Urinary bladder (tissue), 3 donors: ENCODE measurements at regions not wholly inside any gene's neighbourhood (a gene's known extent, or its start where the extent isn't known, plus 50 kb on each side); places are given as distances from the start of the nearest gene placed in this dataset.

Experiments used
- DNase-seq: peaks from one replicate; pipeline ENCODE4 v3.0.0-alpha.2; 2015; ENCODE audit errors: extremely low spot score
- H3K27ac ChIP-seq: one replicate; pipeline ENCODE4 v1.5.1; 2013; ENCODE audit warnings: low read depth, mild to moderate bottlenecking, moderate library complexity
- H3K36me3 ChIP-seq: one replicate; pipeline ENCODE4 v1.6.1; 2013; ENCODE audit warnings: mild to moderate bottlenecking, moderate library complexity; ENCODE audit not compliant: insufficient read depth
- H3K4me1 ChIP-seq: one replicate; pipeline ENCODE4 v1.6.1; 2013; ENCODE audit warnings: mild to moderate bottlenecking, moderate library complexity; ENCODE audit not compliant: insufficient read depth
- H3K4me3 ChIP-seq: one replicate; pipeline ENCODE4 v1.5.1; 2013; ENCODE audit warnings: low read depth, low read length
- WGBS: extraction: QIAGEN DNeasy Blood & Tissue Kit; methylation state at CpG from one replicate; pipeline ENCODE4 v1.1.7; 2013; 5-methylcytosine and 5-hydroxymethylcytosine counted together
- donor health status: healthy with polysubstance abuse.
- donor health status: healthy.

DNA sequence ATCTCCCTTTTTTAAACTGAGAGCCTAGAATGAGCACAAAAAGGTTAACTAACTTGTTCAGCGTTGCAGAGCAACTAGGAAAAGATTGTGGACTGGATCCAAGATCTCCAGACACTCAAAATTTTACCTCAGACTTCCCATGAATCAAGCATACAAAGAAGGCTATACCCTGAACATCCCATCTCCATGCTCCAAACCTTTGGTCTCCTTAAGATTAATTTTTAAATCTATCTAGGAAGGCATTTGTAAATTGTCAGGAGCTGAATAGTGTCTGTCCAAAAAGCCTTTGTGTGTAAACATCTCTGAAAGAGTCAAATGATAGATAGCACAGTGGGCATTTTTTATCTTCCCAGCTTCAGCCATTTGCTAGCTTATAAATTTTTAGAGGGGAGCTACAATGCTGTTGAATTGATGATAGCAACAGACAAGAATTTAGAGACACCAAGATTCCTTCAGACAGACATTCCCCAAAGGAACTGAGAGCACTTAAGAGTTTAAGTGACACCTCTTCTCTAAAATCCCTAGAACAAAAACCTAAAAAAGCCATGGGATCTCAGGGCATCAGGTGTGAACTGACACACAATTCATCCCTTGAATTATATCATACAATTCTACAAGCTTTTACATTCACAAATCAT, 480.8 kb upstream of the FAM241A start:
- Histone ChIP-seq H3K4me1 (no peaks in the 10 kb centered on the region), H3K4me3 (no peak overlapping the region), H3K27ac (no peak overlapping the region), H3K36me3 (no peaks in the 10 kb centered on the region)
- 16% methylated on average over 1 of the region's 1 CpG for WGBS
- DNase-seq, result no peak

GRCh38 chr4:111666826-111667360, 478.4 kb upstream of the FAM241A start:
- DNase-seq, result no peak
- WGBS, result 58% methylated on average over 2 of the region's 2 CpGs
- Histone ChIP-seq H3K4me1 (no peaks in the 10 kb centered on the region), H3K36me3 (no peaks in the 10 kb centered on the region), H3K27ac (no peak overlapping the region), H3K4me3 (no peak overlapping the region)

DNA sequence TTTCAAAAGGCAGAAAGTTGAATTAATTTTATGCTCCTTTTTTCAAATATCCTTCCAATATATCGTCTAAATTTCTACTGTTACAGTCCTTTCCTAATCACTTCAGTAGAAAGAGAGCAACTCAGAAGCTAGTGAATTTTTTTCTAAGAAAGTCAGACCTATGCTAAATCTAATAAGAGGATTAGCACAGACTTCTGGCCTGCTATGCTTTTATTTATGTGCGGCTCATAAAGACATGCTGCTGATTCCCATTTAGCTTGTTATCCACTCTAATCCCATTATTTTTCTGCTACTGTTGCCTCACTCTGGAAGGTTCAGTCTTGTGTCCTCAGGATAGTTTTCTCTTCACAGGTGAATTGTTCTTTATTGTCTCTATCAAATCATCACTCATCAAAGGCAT, 473.5 kb upstream of the FAM241A start:
- no peak overlapping the region for H3K27ac ChIP-seq
- H3K36me3 ChIP-seq, result no peaks in the 10 kb centered on the region
- no peaks in the 10 kb centered on the region for H3K4me1 ChIP-seq
- no peak overlapping the region for H3K4me3 ChIP-seq
- DNase-seq, result no peak
- WGBS, result 63% methylated on average over 2 of the region's 2 CpGs

- Histone ChIP-seq H3K36me3 (no peaks in the 10 kb centered on the region), H3K4me3 (no peak overlapping the region), H3K27ac (no peak overlapping the region), H3K4me1 (no peaks in the 10 kb centered on the region)
- no peak for DNase-seq
- WGBS, result 95% methylated on average over 5 of the region's 5 CpGs
Observed at GRCh38 chr4:111675746-111676145, 469.5 kb upstream of the FAM241A start.

GRCh38 chr4:111676533-111676932, 468.7 kb upstream of the FAM241A start:
- no peak overlapping the region for H3K27ac ChIP-seq
- H3K4me1 ChIP-seq, result no peaks in the 10 kb centered on the region
- no peaks in the 10 kb centered on the region for H3K36me3 ChIP-seq
- no peak for DNase-seq
- H3K4me3 ChIP-seq, result no peak overlapping the region

GRCh38 chr4:111678479-111678878, 466.8 kb upstream of the FAM241A start:
- no peak for DNase-seq
- Histone ChIP-seq H3K27ac (no peak overlapping the region), H3K36me3 (no peaks in the 10 kb centered on the region), H3K4me1 (no peaks in the 10 kb centered on the region), H3K4me3 (no peak overlapping the region)
- WGBS, result 35% methylated on average over 1 of the region's 1 CpG

DNA sequence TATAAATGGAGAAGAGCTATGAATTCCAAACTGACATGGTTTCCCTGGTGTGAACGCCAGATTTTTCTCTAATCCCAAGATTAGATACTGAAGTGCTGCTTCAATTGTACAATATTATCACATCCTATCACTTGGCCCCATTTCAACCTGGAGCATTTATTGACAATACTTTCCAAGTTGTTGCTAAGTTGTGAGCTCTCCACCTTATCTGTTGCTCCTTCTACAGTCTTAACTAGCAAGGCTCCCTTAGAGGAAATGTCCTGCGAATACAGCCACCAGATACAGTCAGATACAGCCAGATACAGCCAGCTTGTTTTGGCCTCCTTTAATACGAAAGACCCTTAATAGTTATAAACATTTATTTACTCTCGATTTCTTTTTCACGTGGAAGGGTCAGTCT, 466.3 kb upstream of the FAM241A start:
- 48% methylated on average over 5 of the region's 5 CpGs for WGBS
- no peak for DNase-seq

GRCh38 chr4:111681270-111681669, 464.0 kb upstream of the FAM241A start:
- H3K27ac ChIP-seq, result no peak overlapping the region
- DNase-seq, result no peak
- no peaks in the 10 kb centered on the region for H3K36me3 ChIP-seq
- no peaks in the 10 kb centered on the region for H3K4me1 ChIP-seq
- no peak overlapping the region for H3K4me3 ChIP-seq
- WGBS, result 89% methylated on average over 3 of the region's 3 CpGs

More for the DNA sequence above, 466.3 kb upstream of the FAM241A start:
- Histone ChIP-seq H3K36me3 (no peaks in the 10 kb centered on the region), H3K27ac (no peak overlapping the region), H3K4me1 (no peaks in the 10 kb centered on the region), H3K4me3 (no peak overlapping the region)

DNA sequence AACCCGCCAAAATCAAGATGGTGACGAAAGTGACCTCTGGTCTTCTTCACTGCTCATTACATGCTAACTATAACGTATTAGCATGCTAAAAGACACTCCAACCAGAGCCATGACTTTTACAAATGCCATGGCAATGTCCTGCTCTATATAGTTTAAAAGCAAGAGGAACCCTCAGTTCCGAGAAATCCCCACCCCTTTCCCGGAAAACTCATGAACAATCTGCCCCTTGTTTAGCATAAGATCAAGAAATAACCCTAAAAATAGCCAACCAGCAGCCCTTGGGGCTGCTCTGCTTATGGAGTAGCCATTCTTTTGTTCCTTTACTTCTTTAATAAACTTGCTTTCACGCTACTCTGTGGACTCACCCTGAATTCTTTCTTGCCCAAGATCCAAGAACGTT, 463.5 kb upstream of the FAM241A start:
- no peak overlapping the region for H3K4me3 ChIP-seq
- no peak for DNase-seq
- H3K36me3 ChIP-seq, result no peaks in the 10 kb centered on the region
- no peaks in the 10 kb centered on the region for H3K4me1 ChIP-seq
- H3K27ac ChIP-seq, result no peak overlapping the region
- 89% methylated on average over 7 of the region's 7 CpGs for WGBS

GRCh38 chr4:111685205-111685604, 460.0 kb upstream of the FAM241A start:
- H3K4me1 ChIP-seq, result no peaks in the 10 kb centered on the region

GRCh38 chr4:111689214-111689613, 456.0 kb upstream of the FAM241A start:
- no peaks in the 10 kb centered on the region for H3K36me3 ChIP-seq
- DNase-seq, result no peak
- no peak overlapping the region for H3K4me3 ChIP-seq
- H3K4me1 ChIP-seq, result no peaks in the 10 kb centered on the region
- H3K27ac ChIP-seq, result no peak overlapping the region

More at GRCh38 chr4:111685205-111685604, 460.0 kb upstream of the FAM241A start:
- Histone ChIP-seq H3K4me3 (no peak overlapping the region), H3K27ac (no peak overlapping the region), H3K36me3 (no peaks in the 10 kb centered on the region)
- 96% methylated on average over 3 of the region's 3 CpGs for WGBS
- no peak for DNase-seq

DNA sequence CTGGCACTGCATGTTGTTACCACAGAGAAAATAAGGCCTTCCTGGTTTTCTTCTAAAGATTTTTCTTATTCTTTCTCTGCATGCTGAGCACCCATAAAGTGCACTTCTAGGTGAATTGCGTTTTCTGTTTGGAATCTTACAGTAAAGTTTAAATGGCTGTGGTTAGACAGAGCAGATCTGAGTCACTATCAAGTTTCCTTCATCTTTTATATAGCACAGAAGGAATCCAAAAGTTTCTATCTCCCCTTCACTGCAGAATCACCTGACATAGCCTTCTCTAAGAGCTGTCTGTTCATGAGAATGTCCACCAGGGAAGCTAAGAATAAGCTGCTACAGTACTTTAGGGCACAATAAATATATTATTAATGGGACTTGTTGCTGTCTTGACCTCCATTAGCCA, 455.5 kb upstream of the FAM241A start:
- WGBS, result 32% methylated on average over 1 of the region's 1 CpG
- Histone ChIP-seq H3K4me1 (no peaks in the 10 kb centered on the region), H3K4me3 (no peak overlapping the region), H3K36me3 (no peaks in the 10 kb centered on the region), H3K27ac (no peak overlapping the region)
- DNase-seq, result no peak

- Histone ChIP-seq H3K36me3 (no peaks in the 10 kb centered on the region), H3K27ac (no peak overlapping the region), H3K4me1 (no peaks in the 10 kb centered on the region), H3K4me3 (no peak overlapping the region)
- no peak for DNase-seq
- WGBS, result 30% methylated on average over 2 of the region's 2 CpGs
Observed at GRCh38 chr4:111693758-111694157, 451.5 kb upstream of the FAM241A start.

- H3K4me3 ChIP-seq, result no peak overlapping the region
- WGBS, result 81% methylated on average over 2 of the region's 2 CpGs
- H3K4me1 ChIP-seq, result no peaks in the 10 kb centered on the region
- H3K27ac ChIP-seq, result no peak overlapping the region
- no peaks in the 10 kb centered on the region for H3K36me3 ChIP-seq
- no peak for DNase-seq
Observed at GRCh38 chr4:111695677-111696076, 449.6 kb upstream of the FAM241A start.

DNA sequence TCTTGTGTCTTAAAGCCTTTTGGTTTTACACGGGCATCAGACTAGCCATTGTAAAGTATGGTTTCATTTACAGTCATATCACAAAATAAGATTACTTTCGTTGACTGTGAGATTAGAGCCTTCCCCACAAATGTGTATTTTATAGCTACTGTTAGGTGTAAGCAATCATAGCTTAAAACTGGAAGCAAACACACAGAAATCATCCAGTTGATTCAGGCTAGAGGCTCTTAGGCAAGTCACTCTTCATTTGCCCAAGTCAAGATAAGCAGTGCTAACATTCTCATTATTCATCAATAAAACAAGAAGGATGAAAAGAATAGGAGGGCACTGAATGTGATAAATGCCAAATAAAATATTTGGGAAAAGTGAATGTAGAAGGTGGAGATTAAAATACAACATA, 448.7 kb upstream of the FAM241A start:
- Histone ChIP-seq H3K27ac (no peak overlapping the region), H3K36me3 (no peaks in the 10 kb centered on the region), H3K4me1 (no peaks in the 10 kb centered on the region), H3K4me3 (no peak overlapping the region)
- no peak for DNase-seq
- WGBS, result 35% methylated on average over 2 of the region's 2 CpGs
